Ascending aorta (tissue), 2 donors: ENCODE measurements at regions not wholly inside any gene's neighbourhood (a gene's known extent, or its start where the extent isn't known, plus 50 kb on each side); places are given as distances from the start of the nearest gene placed in this dataset.

Experiments used
- DNase-seq, 2 donors: peaks; one replicate each; pipeline ENCODE4 v3.0.0-alpha.2; 2019; ENCODE audit warnings: low spot score in 2 of 2
- H3K27ac ChIP-seq, 2 donors: fragments of 200-600 bp; sonication (generic); one replicate each; pipeline ENCODE4 v1.5.1; 2016 to 2017; ENCODE audit warnings: mild to moderate bottlenecking in 1 of 2
- H3K27me3 ChIP-seq: fragments of 200-600 bp; sonication (generic); one replicate; pipeline ENCODE4 v1.5.1; 2017
- H3K36me3 ChIP-seq, 2 donors: fragments of 200-600 bp; sonication (generic); one replicate each; pipeline ENCODE4 v1.5.1; 2016
- H3K4me1 ChIP-seq, 2 donors: fragments of 200-600 bp; sonication (generic); one replicate each; pipeline ENCODE4 v1.5.1; 2016 to 2017; ENCODE audit warnings: mild to moderate bottlenecking in 1 of 2
- H3K4me3 ChIP-seq, 2 donors: fragments of 200-600 bp; sonication (generic); one replicate each; pipeline ENCODE4 v1.5.1; 2016 to 2017; ENCODE audit warnings: mild to moderate bottlenecking in 1 of 2
- H3K9me3 ChIP-seq, 2 donors: fragments of 200-600 bp; sonication (generic); one replicate each; pipeline ENCODE4 v1.5.1; 2016
- CTCF ChIP-seq, 3 experiments: fragments of 200-600 bp in 2 of 3; fragments of 450-650 bp in 1 of 3; sonication (generic) in 2 of 3; IDR thresholded peaks; one replicate each; pipeline ENCODE4 v1.5.1; 2016 to 2019; ENCODE audit warnings: antibody characterized with exemption in 3 of 3, mild to moderate bottlenecking in 1 of 3, moderate library complexity in 1 of 3
- intact Hi-C: fragments of 100-400 bp; cut with DNase I; formaldehyde crosslinking; loops from one replicate; pipeline ENCODE4 v1.15.1; 2023

- intact Hi-C loops, result no loop called here
Observed at GRCh38 chr4:156662921-156663320, 308.7 kb downstream of the PDGFC start.

GRCh38 chr4:156661555-156661954, 310.0 kb downstream of the PDGFC start:
- Histone ChIP-seq H3K9me3 (no peaks in the 10 kb centered on the region), H3K27ac (no peak overlapping the region), H3K27me3 (no peaks in the 10 kb centered on the region), H3K4me3 (no peak overlapping the region), H3K4me1 (no peaks in the 10 kb centered on the region), H3K36me3 (no peaks in the 10 kb centered on the region)
- no peak for DNase-seq
- intact Hi-C loops, result no loop called here
- TF ChIP-seq CTCF (IDR thresholded peaks at IDR 0.05), result no peak

More at GRCh38 chr4:156662921-156663320, 308.7 kb downstream of the PDGFC start:
- H3K4me3 ChIP-seq, result no peak overlapping the region
- H3K27me3 ChIP-seq, result no peaks in the 10 kb centered on the region
- no peaks in the 10 kb centered on the region for H3K36me3 ChIP-seq
- no peak for TF ChIP-seq CTCF (IDR thresholded peaks at IDR 0.05)
- no peak overlapping the region for H3K27ac ChIP-seq
- DNase-seq, result no peak
- H3K4me1 ChIP-seq, result no peaks in the 10 kb centered on the region
- H3K9me3 ChIP-seq, result no peaks in the 10 kb centered on the region

GRCh38 chr4:156660465-156660864, 311.1 kb downstream of the PDGFC start:
- no peak overlapping the region for H3K4me3 ChIP-seq
- no peaks in the 10 kb centered on the region for H3K4me1 ChIP-seq
- no peaks in the 10 kb centered on the region for H3K9me3 ChIP-seq
- DNase-seq, result no peak
- H3K36me3 ChIP-seq, result no peaks in the 10 kb centered on the region
- H3K27me3 ChIP-seq, result no peaks in the 10 kb centered on the region
- TF ChIP-seq CTCF (IDR thresholded peaks at IDR 0.05), result no peak
- intact Hi-C loops, result no loop called here
- H3K27ac ChIP-seq, result no peak overlapping the region

GRCh38 chr4:156659983-156660382, 311.6 kb downstream of the PDGFC start:
- H3K9me3 ChIP-seq, result no peaks in the 10 kb centered on the region
- no peaks in the 10 kb centered on the region for H3K36me3 ChIP-seq
- H3K4me3 ChIP-seq, result no peak overlapping the region
- no peak for DNase-seq
- intact Hi-C loops, result no loop called here
- H3K27me3 ChIP-seq, result no peaks in the 10 kb centered on the region
- TF ChIP-seq CTCF (IDR thresholded peaks at IDR 0.05), result no peak
- H3K27ac ChIP-seq, result no peak overlapping the region
- H3K4me1 ChIP-seq, result no peaks in the 10 kb centered on the region

GRCh38 chr4:156659570-156659969, 312.0 kb downstream of the PDGFC start:
- intact Hi-C loops, result no loop called here
- Histone ChIP-seq H3K27ac (no peak overlapping the region), H3K4me3 (no peak overlapping the region), H3K4me1 (no peaks in the 10 kb centered on the region), H3K27me3 (no peaks in the 10 kb centered on the region), H3K36me3 (no peaks in the 10 kb centered on the region), H3K9me3 (no peaks in the 10 kb centered on the region)
- TF ChIP-seq CTCF (IDR thresholded peaks at IDR 0.05), result no peak
- no peak for DNase-seq

- H3K27me3 ChIP-seq, result no peaks in the 10 kb centered on the region
- no peak overlapping the region for H3K27ac ChIP-seq
- no peaks in the 10 kb centered on the region for H3K9me3 ChIP-seq
- intact Hi-C loops, result no loop called here
- TF ChIP-seq CTCF (IDR thresholded peaks at IDR 0.05), result no peak
- DNase-seq, result no peak
- H3K36me3 ChIP-seq, result no peaks in the 10 kb centered on the region
- no peaks in the 10 kb centered on the region for H3K4me1 ChIP-seq
- no peak overlapping the region for H3K4me3 ChIP-seq
Observed at GRCh38 chr4:156656896-156657295, 314.7 kb downstream of the PDGFC start.
